GM19455 (cell line): ENCODE measurements at regions not wholly inside any gene's neighbourhood (a gene's known extent, or its start where the extent isn't known, plus 50 kb on each side); places are given as distances from the start of the nearest gene placed in this dataset.

Experiments used
- ATAC-seq: cut with Tn5 transposase; IDR thresholded peaks from one replicate; pipeline ENCODE4 v1.9.1; 2021; ENCODE audit not compliant: unreplicated experiment

- no peak for ATAC-seq
These were observed 218.5 kb downstream of the NUAK1 start for GRCh38 chr12:105920161-105920684.

- no peak for ATAC-seq
These were observed 217.7 kb downstream of the NUAK1 start for GRCh38 chr12:105921055-105921454.

- ATAC-seq, result no peak
These were observed 216.7 kb downstream of the NUAK1 start for GRCh38 chr12:105921872-105922669.

GRCh38 chr12:105922670-105923102 is 216.1 kb downstream of the NUAK1 start:
- ATAC-seq, result no peak

- ATAC-seq, result no peak
These were observed 214.1 kb downstream of the NUAK1 start for GRCh38 chr12:105924526-105925208.

GRCh38 chr12:105927564-105927963 is 211.2 kb downstream of the NUAK1 start:
- ATAC-seq, result no peak

- ATAC-seq, result no peak
These were observed 210.3 kb downstream of the NUAK1 start for GRCh38 chr12:105928436-105928835.

- ATAC-seq, result no peak
These were observed 209.6 kb downstream of the NUAK1 start for GRCh38 chr12:105929192-105929591.

- ATAC-seq, result no peak
These were observed 207.9 kb downstream of the NUAK1 start for GRCh38 chr12:105930557-105931503.

GRCh38 chr12:105931762-105932570 is 206.8 kb downstream of the NUAK1 start:
- ATAC-seq, result no peak

- no peak for ATAC-seq
These were observed 204.8 kb downstream of the NUAK1 start for GRCh38 chr12:105933671-105934665.

GRCh38 chr12:105935106-105935505 is 203.6 kb downstream of the NUAK1 start:
- ATAC-seq, result no peak

- no peak for ATAC-seq
These were observed 202.8 kb downstream of the NUAK1 start for GRCh38 chr12:105935981-105936380.

GRCh38 chr12:105936496-105936895 is 202.3 kb downstream of the NUAK1 start:
- ATAC-seq, result no peak

- no peak for ATAC-seq
These were observed 201.7 kb downstream of the NUAK1 start for GRCh38 chr12:105937009-105937408.

- ATAC-seq, result no peak
These were observed 199.5 kb downstream of the NUAK1 start for GRCh38 chr12:105939181-105939721.

- no peak for ATAC-seq
These were observed 196.5 kb downstream of the NUAK1 start for GRCh38 chr12:105942281-105942680.

- ATAC-seq, result no peak
These were observed 195.2 kb downstream of the NUAK1 start for GRCh38 chr12:105943525-105943924.

- ATAC-seq, result no peak
These were observed 194.1 kb downstream of the NUAK1 start for GRCh38 chr12:105944628-105945027.
